AG10803 (cell line): ENCODE measurements at regions not wholly inside any gene's neighbourhood (a gene's known extent, or its start where the extent isn't known, plus 50 kb on each side); places are given as distances from the start of the nearest gene placed in this dataset.

Experiments
- DNase-seq: peaks from one replicate; pipeline ENCODE4 v3.0.0; 2010; ENCODE audit warnings: low read depth
- H3K4me3 ChIP-seq: 2 replicates; pipeline ENCODE4 v1.5.1; 2011; ENCODE audit warnings: mild to moderate bottlenecking, low read length, control low read depth
- TF ChIP-seq, protein P1 (sequence below): conservative IDR thresholded peaks from 2 replicates; pipeline ENCODE4 v1.5.1; 2011; ENCODE audit warnings: mild to moderate bottlenecking, low read length, control low read depth, inconsistent platforms

- TF ChIP-seq, protein P1, sequence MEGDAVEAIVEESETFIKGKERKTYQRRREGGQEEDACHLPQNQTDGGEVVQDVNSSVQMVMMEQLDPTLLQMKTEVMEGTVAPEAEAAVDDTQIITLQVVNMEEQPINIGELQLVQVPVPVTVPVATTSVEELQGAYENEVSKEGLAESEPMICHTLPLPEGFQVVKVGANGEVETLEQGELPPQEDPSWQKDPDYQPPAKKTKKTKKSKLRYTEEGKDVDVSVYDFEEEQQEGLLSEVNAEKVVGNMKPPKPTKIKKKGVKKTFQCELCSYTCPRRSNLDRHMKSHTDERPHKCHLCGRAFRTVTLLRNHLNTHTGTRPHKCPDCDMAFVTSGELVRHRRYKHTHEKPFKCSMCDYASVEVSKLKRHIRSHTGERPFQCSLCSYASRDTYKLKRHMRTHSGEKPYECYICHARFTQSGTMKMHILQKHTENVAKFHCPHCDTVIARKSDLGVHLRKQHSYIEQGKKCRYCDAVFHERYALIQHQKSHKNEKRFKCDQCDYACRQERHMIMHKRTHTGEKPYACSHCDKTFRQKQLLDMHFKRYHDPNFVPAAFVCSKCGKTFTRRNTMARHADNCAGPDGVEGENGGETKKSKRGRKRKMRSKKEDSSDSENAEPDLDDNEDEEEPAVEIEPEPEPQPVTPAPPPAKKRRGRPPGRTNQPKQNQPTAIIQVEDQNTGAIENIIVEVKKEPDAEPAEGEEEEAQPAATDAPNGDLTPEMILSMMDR: no peak
- DNase-seq: no peak
- H3K4me3 ChIP-seq: no peak overlapping the region
Measured at GRCh38 chr12:65658360-65658759, 165.9 kb upstream of the HMGA2 start.

GRCh38 chr12:65659681-65660080, 164.6 kb upstream of the HMGA2 start:
- no peak for DNase-seq
- TF ChIP-seq, protein P1: no peak
- H3K4me3 ChIP-seq: no peak overlapping the region

- TF ChIP-seq, protein P1: no peak
- no peak for DNase-seq
- no peak overlapping the region for H3K4me3 ChIP-seq
Measured at GRCh38 chr12:65660096-65660495, 164.2 kb upstream of the HMGA2 start.

DNA sequence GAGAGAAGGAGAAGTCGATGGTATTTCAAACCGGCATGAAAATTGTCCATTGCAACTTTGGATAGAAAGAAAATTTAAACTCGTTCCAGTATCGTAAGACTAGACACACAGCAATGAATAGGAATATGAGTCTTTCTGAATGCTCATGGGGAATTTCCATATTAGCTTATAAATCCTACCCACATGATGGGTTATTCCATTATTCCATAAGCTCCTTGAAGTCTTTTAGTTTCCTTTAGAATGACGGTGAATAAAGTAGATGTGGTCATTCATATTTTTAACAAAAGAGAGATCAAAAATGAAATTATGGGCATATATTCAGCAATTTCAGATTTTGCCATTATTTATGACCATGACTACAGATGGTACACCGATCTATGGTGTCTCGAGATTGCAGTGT, 163.4 kb upstream of the HMGA2 start:
- H3K4me3 ChIP-seq: no peak overlapping the region
- TF ChIP-seq, protein P1: no peak
- no peak for DNase-seq

- no peak for DNase-seq
- TF ChIP-seq, protein P1: no peak
- H3K4me3 ChIP-seq: no peak overlapping the region
Measured at GRCh38 chr12:65662590-65662989, 161.7 kb upstream of the HMGA2 start.

- no peak for DNase-seq
Measured at GRCh38 chr12:65663097-65663496, 161.2 kb upstream of the HMGA2 start.

DNA sequence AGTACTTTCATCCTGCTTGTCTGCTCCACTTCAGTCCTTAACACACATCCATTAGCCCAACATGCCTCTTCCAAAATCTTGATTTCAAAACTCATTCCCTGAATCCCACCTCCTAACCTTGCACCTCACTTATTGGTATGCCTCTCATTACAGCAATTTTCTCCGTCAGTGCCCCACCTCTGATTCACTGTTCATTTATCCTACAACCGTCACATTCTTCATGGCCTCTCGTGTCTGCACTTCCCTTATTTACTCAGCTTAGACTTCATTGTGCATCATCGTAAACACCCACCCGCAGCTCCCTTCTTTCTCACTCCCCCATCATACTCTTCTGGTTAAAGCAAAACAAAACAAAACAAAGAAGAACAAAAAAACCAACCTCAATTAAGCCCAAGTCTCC, 160.6 kb upstream of the HMGA2 start:
- DNase-seq: no peak
- TF ChIP-seq, protein P1: no peak
- H3K4me3 ChIP-seq: no peak overlapping the region

More at GRCh38 chr12:65663097-65663496, 161.2 kb upstream of the HMGA2 start:
- TF ChIP-seq, protein P1: no peak
- no peak overlapping the region for H3K4me3 ChIP-seq
